Kidney (tissue), 13 donors: ENCODE measurements at regions not wholly inside any gene's neighbourhood (a gene's known extent, or its start where the extent isn't known, plus 50 kb on each side); places are given as distances from the start of the nearest gene placed in this dataset.

Experiments used
- DNase-seq, 5 donors: peaks; one replicate each; pipeline ENCODE4 v3.0.0-alpha.2; 2013 to 2020
- FAIRE-seq: peaks from 2 replicates; lab custom pipeline; 2012; peaks lifted over from hg19 to GRCh38; lab: Jason Lieb, UNC
- H3K27ac ChIP-seq, 2 donors: one replicate each; pipeline ENCODE4 v1.7.0; 2013; ENCODE audit warnings: low read depth in 2 of 2, low read length in 2 of 2, inconsistent platforms in 1 of 2
- H3K27me3 ChIP-seq: one replicate; pipeline ENCODE4 v1.7.1; 2013; ENCODE audit warnings: low read length, inconsistent platforms; ENCODE audit not compliant: control insufficient read depth, insufficient read depth
- H3K36me3 ChIP-seq, 3 donors: one replicate each; pipeline versions ENCODE4 v1.7.0 to v1.7.1; 2013; ENCODE audit warnings: low read length in 3 of 3, control low read depth in 1 of 3, inconsistent platforms in 1 of 3; ENCODE audit not compliant: insufficient read depth in 3 of 3, control insufficient read depth in 2 of 3
- H3K4me1 ChIP-seq, 3 donors: one replicate each; pipeline versions ENCODE4 v1.7.0 to v1.7.1; 2013; ENCODE audit warnings: low read length in 3 of 3, inconsistent platforms in 1 of 3, low read depth in 1 of 3; ENCODE audit not compliant: control insufficient read depth in 2 of 3, insufficient read depth in 2 of 3
- H3K4me3 ChIP-seq, 3 donors: one replicate each; pipeline versions ENCODE4 v1.7.0 to v1.8.1; 2013; ENCODE audit warnings: low read length in 3 of 3, control low read depth in 1 of 3, inconsistent platforms in 1 of 3
- H3K9ac ChIP-seq, 3 donors: one replicate each; pipeline versions ENCODE4 v1.7.0 to v1.7.1; 2013; ENCODE audit warnings: low read length in 3 of 3, control low read depth in 1 of 3, inconsistent platforms in 1 of 3
- H3K9me3 ChIP-seq, 3 donors: one replicate each; pipeline versions ENCODE4 v1.7.0 to v1.7.1; 2013; ENCODE audit warnings: low read length in 3 of 3, control low read depth in 1 of 3, inconsistent platforms in 1 of 3; ENCODE audit not compliant: control insufficient read depth in 2 of 3, insufficient read depth in 1 of 3
- CTCF ChIP-seq: IDR thresholded peaks from 3 replicates; pipeline ENCODE4 v1.5.1; 2012; ENCODE audit warnings: mild to moderate bottlenecking, moderate library complexity, borderline replicate concordance; ENCODE audit not compliant: insufficient read depth; ENCODE audit errors: extremely low read depth
- intact Hi-C: fragments of 100-400 bp; cut with DNase I; formaldehyde crosslinking; loops from one replicate; pipeline ENCODE4 v1.11.1; 2022
- donor health status: control.
- donor health status: control.
- donor health status: control.
- donor health status: control.
- donor health status: control.
- donor health status: DM: yes; HTN: yes; CAD: no.
- donor health status: Normal renal cell carcinoma (clear cell type).

- Histone ChIP-seq H3K27me3 (no peaks in the 10 kb centered on the region), H3K4me1 (no peaks in the 10 kb centered on the region), H3K27ac (no peak overlapping the region), H3K9ac (no peak overlapping the region), H3K9me3 (no peaks in the 10 kb centered on the region), H3K4me3 (no peak overlapping the region), H3K36me3 (no peaks in the 10 kb centered on the region)
- intact Hi-C loops = no loop called here
- DNase-seq = no peak
- no peak for FAIRE-seq
- no peak for TF ChIP-seq CTCF
Measured at GRCh38 chr10:65292551-65292950, 1633.3 kb upstream of the LRRTM3 start.

- no peak for TF ChIP-seq CTCF
- no peaks in the 10 kb centered on the region for H3K4me1 ChIP-seq
- H3K4me3 ChIP-seq = no peak overlapping the region
- FAIRE-seq (no peak), DNase-seq (no peak)
- H3K27ac ChIP-seq = no peak overlapping the region
- intact Hi-C loops = no loop called here
- H3K27me3 ChIP-seq = no peaks in the 10 kb centered on the region
- no peaks in the 10 kb centered on the region for H3K9me3 ChIP-seq
- H3K9ac ChIP-seq = no peak overlapping the region
- no peaks in the 10 kb centered on the region for H3K36me3 ChIP-seq
Measured at GRCh38 chr10:65294329-65294728, 1631.5 kb upstream of the LRRTM3 start.

GRCh38 chr10:65301181-65301580, 1624.7 kb upstream of the LRRTM3 start:
- FAIRE-seq (no peak), DNase-seq (no peak)
- no peaks in the 10 kb centered on the region for H3K9me3 ChIP-seq
- no peaks in the 10 kb centered on the region for H3K27me3 ChIP-seq
- intact Hi-C loops = no loop called here
- H3K4me3 ChIP-seq = no peak overlapping the region
- no peak overlapping the region for H3K9ac ChIP-seq
- no peaks in the 10 kb centered on the region for H3K36me3 ChIP-seq
- TF ChIP-seq CTCF = no peak
- no peaks in the 10 kb centered on the region for H3K4me1 ChIP-seq
- no peak overlapping the region for H3K27ac ChIP-seq

GRCh38 chr10:65306201-65306600, 1619.6 kb upstream of the LRRTM3 start:
- Histone ChIP-seq H3K9me3 (no peaks in the 10 kb centered on the region), H3K27ac (no peak overlapping the region), H3K27me3 (no peaks in the 10 kb centered on the region), H3K9ac (no peak overlapping the region), H3K4me3 (no peak overlapping the region), H3K36me3 (no peaks in the 10 kb centered on the region), H3K4me1 (no peaks in the 10 kb centered on the region)
- intact Hi-C loops = no loop called here
- DNase-seq (no peak), FAIRE-seq (no peak)
- TF ChIP-seq CTCF = no peak
